ENCODE measurements at regions not wholly inside any gene's neighbourhood (a gene's known extent, or its start where the extent isn't known, plus 50 kb on each side); places are given as distances from the start of the nearest gene placed in this dataset.

DNA sequence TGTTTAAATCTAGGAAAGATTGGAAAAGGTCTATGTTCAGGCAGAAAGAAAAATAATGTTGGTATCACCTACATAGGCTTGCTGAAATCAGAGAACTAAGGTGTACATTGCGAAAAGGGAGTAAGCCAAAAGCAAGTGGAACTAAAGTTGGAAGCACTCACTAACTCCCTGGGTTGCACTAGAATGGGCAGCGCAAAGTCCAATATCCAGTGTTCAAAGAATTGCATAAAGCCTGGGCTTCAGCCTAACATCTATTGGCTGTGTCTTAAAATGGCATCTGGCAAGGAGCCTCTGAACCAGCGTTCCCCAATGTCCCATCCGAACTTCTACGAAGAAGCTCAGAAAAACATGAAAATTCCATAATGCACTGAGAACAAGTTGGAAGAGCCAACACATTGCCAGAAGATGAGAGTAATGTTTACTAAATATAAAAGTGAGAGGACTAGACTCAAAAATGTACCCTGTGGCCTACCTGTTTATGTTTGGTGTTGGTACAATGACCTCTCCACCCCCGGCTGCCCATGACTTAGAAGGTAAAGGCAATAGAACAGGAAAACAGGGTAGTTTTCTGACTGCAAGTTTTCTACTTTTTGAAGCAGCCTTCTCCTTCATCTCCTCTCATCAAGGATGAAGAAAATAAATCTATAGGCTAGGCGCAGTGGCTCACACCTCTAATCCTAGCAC is 275.9 kb upstream of the GHITM start:
- H3K4me3 ChIP-seq: no peak overlapping the region
- no peak overlapping the region for H2AFZ ChIP-seq
- no peaks in the 10 kb centered on the region for H3K9me3 ChIP-seq (ENCODE audit: insufficient read depth, low read depth)
- TF ChIP-seq, protein P1, sequence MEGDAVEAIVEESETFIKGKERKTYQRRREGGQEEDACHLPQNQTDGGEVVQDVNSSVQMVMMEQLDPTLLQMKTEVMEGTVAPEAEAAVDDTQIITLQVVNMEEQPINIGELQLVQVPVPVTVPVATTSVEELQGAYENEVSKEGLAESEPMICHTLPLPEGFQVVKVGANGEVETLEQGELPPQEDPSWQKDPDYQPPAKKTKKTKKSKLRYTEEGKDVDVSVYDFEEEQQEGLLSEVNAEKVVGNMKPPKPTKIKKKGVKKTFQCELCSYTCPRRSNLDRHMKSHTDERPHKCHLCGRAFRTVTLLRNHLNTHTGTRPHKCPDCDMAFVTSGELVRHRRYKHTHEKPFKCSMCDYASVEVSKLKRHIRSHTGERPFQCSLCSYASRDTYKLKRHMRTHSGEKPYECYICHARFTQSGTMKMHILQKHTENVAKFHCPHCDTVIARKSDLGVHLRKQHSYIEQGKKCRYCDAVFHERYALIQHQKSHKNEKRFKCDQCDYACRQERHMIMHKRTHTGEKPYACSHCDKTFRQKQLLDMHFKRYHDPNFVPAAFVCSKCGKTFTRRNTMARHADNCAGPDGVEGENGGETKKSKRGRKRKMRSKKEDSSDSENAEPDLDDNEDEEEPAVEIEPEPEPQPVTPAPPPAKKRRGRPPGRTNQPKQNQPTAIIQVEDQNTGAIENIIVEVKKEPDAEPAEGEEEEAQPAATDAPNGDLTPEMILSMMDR (conservative IDR thresholded peaks at IDR 0.05): no peak
- no peak for TF ChIP-seq EZH2 (IDR thresholded peaks at IDR 0.05; ENCODE audit: low read depth)
- intact Hi-C loops (cut with micrococcal nuclease; ENCODE audit: unreplicated experiment): no loop called here
- no peak for DNase-seq
- H3K4me1 ChIP-seq (replicated peaks; ENCODE audit: insufficient read depth): no peaks in the 10 kb centered on the region
- CTCF ChIA-PET: no interaction called here
- no peaks in the 10 kb centered on the region for H3F3A ChIP-seq (ENCODE audit: insufficient read depth, low read depth)
- H3K27ac ChIP-seq: no peak overlapping the region
- H3K4me2 ChIP-seq: no peak overlapping the region
- H4K20me1 ChIP-seq (ENCODE audit: insufficient read depth): no peaks in the 10 kb centered on the region
- POLR2A ChIA-PET (ENCODE audit: unreplicated experiment): no interaction called here
- no peaks in the 10 kb centered on the region for H3K9me2 ChIP-seq (ENCODE audit: insufficient read depth)
- no peaks in the 10 kb centered on the region for H3K27me3 ChIP-seq (ENCODE audit: insufficient read depth, low read depth)
- no peaks in the 10 kb centered on the region for H3K79me2 ChIP-seq (ENCODE audit: low read depth)
- no TSS peak for BruUV-seq (replicated peaks)
- H3K36me3 ChIP-seq (ENCODE audit: low read depth): no peaks in the 10 kb centered on the region

DNA sequence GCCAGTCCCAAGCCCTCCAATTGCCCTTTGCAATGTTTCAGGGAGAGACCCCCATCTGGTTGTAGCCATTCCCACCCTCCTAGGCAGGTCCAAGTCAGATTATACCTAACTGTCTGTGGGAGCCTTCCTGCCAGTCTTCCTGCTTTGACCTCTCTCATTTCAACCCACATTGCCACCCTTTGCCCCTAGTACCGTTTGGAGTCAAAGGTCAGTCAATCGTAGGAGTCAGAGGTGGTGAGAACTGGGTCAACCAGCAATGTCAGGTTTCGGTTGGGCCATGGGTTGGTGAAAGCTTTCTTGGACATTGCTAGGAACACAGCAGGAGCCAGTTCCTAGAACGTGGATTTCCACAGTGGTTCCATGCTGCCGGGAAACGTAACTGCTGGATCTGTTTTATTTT is 269.4 kb upstream of the GHITM start:
- no peak for DNase-seq
- no peaks in the 10 kb centered on the region for H3K9me3 ChIP-seq (ENCODE audit: insufficient read depth, low read depth)
- CTCF ChIA-PET: no interaction called here
- H3K27ac ChIP-seq: no peak overlapping the region
- POLR2A ChIA-PET (ENCODE audit: unreplicated experiment): no interaction called here
- no peak overlapping the region for H2AFZ ChIP-seq
- no peaks in the 10 kb centered on the region for H3K36me3 ChIP-seq (ENCODE audit: low read depth)
- H3K9me2 ChIP-seq (ENCODE audit: insufficient read depth): no peaks in the 10 kb centered on the region
- H3K79me2 ChIP-seq (ENCODE audit: low read depth): no peaks in the 10 kb centered on the region
- no peaks in the 10 kb centered on the region for H3F3A ChIP-seq (ENCODE audit: insufficient read depth, low read depth)
- H3K4me3 ChIP-seq: no peak overlapping the region
- intact Hi-C loops (cut with micrococcal nuclease; ENCODE audit: unreplicated experiment): no loop called here
- BruUV-seq (replicated peaks): no TSS peak
- TF ChIP-seq, protein P1 (conservative IDR thresholded peaks at IDR 0.05): no peak
- no peak for TF ChIP-seq EZH2 (IDR thresholded peaks at IDR 0.05; ENCODE audit: low read depth)
- H3K4me1 ChIP-seq (replicated peaks; ENCODE audit: insufficient read depth): no peaks in the 10 kb centered on the region
- H3K27me3 ChIP-seq (ENCODE audit: insufficient read depth, low read depth): no peaks in the 10 kb centered on the region
- no peaks in the 10 kb centered on the region for H4K20me1 ChIP-seq (ENCODE audit: insufficient read depth)
- H3K4me2 ChIP-seq: no peak overlapping the region

DNA sequence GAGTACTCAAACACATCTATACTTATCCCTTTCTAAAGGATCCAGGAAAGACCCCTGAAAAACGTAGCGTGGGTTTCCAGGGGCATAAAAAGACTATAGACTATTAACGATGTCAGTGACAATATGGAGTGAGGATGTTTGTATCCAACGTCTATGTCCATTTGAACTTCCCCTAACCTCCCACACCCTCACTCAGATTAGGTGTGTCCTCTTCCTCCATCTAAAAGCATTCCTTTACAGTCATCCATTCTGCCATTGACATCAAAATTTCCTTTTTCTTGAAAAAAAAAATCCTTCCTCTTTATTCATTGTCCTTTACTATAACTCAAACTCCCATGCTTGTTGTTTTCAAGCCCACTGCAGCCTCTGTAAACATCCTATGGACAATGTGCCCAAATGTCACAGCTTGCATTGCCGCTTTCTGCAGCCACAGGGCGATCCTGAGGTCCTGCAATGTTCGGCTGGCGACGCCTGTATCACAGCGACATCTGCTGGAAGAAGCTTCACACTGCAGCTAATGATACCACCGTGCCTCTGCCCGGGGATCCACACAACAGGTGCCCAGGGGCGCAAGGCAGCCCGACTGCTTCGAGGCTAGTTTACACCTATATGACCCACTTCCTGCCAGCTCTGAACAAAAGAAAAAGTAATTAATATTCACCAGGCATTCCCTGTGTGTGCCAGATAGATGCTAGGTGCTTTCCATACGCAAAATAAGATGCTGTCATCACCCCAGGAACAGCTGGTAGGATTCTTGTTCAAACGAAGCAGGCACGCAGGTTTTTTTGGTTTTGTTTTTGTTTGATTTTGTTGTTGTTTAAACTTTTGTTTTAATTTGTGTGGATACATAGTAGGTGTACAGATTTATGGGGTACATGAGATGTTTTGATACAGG is 267.9 kb upstream of the GHITM start:
- Histone ChIP-seq H3K9me3 (ENCODE audit: insufficient read depth, low read depth) (no peaks in the 10 kb centered on the region), H3K27ac (no peak overlapping the region), H3F3A (ENCODE audit: insufficient read depth, low read depth) (no peaks in the 10 kb centered on the region), H3K36me3 (ENCODE audit: low read depth) (no peaks in the 10 kb centered on the region), H3K4me1 (replicated peaks; ENCODE audit: insufficient read depth) (no peaks in the 10 kb centered on the region), H3K79me2 (ENCODE audit: low read depth) (no peaks in the 10 kb centered on the region), H3K4me3 (no peak overlapping the region), H3K9me2 (ENCODE audit: insufficient read depth) (no peaks in the 10 kb centered on the region), H4K20me1 (ENCODE audit: insufficient read depth) (no peaks in the 10 kb centered on the region), H3K4me2 (no peak overlapping the region), H3K27me3 (ENCODE audit: insufficient read depth, low read depth) (no peaks in the 10 kb centered on the region), H2AFZ (no peak overlapping the region)
- TF ChIP-seq, protein P1 (conservative IDR thresholded peaks at IDR 0.05): peak; percentile 97
- TF ChIP-seq EZH2 (IDR thresholded peaks at IDR 0.05; ENCODE audit: low read depth): no peak
- ChIA-PET CTCF (interaction anchor here (0.5 to 0.7 kb wide), 4 partner anchors 17 to 1463 kb away, joined by 3 to 4 read pairs (median 3); no protein-coding TSS in a partner anchor), POLR2A (ENCODE audit: unreplicated experiment) (no interaction called here)
- BruUV-seq (replicated peaks): no TSS peak
- peak; percentile 54 to 71 for DNase-seq
- intact Hi-C loops (cut with micrococcal nuclease; ENCODE audit: unreplicated experiment): loop anchor here (1.0 kb wide), 1 partner anchor 1075 kb away; no protein-coding TSS in a partner anchor
